ENCODE measurements at regions not wholly inside any gene's neighbourhood (a gene's known extent, or its start where the extent isn't known, plus 50 kb on each side); places are given as distances from the start of the nearest gene placed in this dataset.
"Not testable (repeated sequence)": the region's sequence is repeated elsewhere in the genome, so short reads cannot be mapped to it uniquely, and the experiment has no call there.

DNA sequence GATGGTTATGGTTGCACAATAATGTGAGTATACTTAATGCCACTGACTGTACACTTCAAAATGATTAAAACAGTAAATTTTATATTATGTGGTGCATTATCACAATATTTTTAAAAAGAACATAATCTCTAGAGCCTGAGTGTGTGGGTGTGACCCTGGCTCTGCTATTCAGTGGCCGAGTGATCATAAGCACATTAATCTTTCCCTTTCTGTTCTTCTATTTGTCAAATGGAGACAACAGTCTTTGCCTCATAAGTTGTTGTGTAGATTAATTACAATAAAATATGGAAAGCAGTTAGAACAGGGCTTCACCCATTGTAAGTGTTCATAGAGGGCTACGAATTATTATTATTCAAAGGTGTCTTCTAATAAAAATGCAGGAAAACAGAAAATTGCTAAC is 548.6 kb downstream of the HTR1B start:
- no peaks in the 10 kb centered on the region for H3K4me1 Mint-ChIP-seq
- no peaks in the 10 kb centered on the region for H3K27me3 Mint-ChIP-seq
- H3K27ac Mint-ChIP-seq = no peak overlapping the region
- H3K9me3 Mint-ChIP-seq = no peaks in the 10 kb centered on the region
- H3K36me3 Mint-ChIP-seq = no peaks in the 10 kb centered on the region
- H3K4me3 Mint-ChIP-seq = no peak overlapping the region

DNA sequence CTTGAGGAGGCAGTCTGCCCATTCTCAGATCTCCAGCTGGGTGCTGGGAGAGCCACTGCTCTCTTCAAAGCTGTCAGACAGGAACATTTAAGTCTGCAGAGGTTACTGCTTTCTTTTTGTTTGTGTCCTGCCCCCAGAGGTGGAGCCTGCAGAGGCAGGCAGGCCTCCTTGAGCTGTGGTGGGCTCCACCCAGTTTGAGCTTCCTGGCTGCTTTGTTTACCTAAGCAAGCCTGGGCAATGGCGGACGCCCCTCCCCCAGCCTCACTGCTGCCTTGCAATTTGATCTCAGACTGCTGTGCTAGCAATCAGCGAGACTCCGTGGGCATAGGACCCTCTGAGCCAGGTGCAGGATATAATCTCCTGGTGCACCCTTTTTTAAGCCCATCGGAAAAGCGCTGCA is 557.8 kb downstream of the HTR1B start:
- not testable (repeated sequence) for H3K27ac Mint-ChIP-seq, H3K36me3 Mint-ChIP-seq, H3K9me3 Mint-ChIP-seq, H3K27me3 Mint-ChIP-seq, H3K4me1 Mint-ChIP-seq, H3K4me3 Mint-ChIP-seq

DNA sequence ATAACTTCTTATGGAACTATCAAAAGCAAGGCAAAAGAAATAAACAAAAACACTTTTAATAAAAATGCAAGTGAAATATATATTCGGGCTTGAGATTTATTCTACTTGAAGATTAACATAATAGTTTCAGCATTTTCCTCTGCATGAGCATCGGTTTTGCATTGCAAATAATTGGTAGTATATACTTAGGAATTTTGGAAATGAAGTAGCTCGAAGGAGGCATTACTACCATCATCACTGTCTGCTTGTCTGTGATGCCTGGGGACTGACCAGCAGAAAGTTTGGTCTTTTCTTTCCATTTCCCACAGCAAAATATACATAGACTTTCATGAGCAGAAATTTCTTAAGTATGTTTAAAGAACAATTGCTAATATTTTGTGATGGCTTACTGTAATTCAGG is 570.7 kb downstream of the HTR1B start:
- H3K27me3 Mint-ChIP-seq = no peaks in the 10 kb centered on the region
- peaks cover 6% of the 10 kb centered on the region for H3K9me3 Mint-ChIP-seq
- H3K4me3 Mint-ChIP-seq = no peak overlapping the region
- no peaks in the 10 kb centered on the region for H3K36me3 Mint-ChIP-seq
- H3K27ac Mint-ChIP-seq = no peak overlapping the region
- H3K4me1 Mint-ChIP-seq = no peaks in the 10 kb centered on the region

DNA sequence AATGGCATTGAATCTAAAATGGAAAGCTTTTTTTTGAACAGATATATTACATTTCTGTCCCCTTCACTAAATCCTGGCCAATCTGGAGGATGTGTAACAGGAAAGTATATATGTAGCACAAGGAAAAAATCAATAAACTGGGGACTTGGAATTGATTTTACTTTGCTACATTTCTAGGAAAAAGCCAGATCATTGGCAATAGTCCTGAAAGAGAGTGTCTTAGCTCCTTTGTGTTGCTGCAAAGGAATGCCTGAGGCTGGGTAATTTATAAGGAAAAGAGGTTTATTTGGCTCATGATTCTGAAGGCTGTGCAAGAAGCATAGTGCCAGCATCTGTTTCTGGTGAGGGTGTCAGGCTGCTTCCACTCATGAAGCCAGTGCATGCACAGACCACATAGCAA is 574.9 kb downstream of the HTR1B start:
- H3K9me3 Mint-ChIP-seq = no peaks in the 10 kb centered on the region
- no peak overlapping the region for H3K4me3 Mint-ChIP-seq
- H3K36me3 Mint-ChIP-seq = no peaks in the 10 kb centered on the region
- no peaks in the 10 kb centered on the region for H3K27me3 Mint-ChIP-seq
- no peaks in the 10 kb centered on the region for H3K4me1 Mint-ChIP-seq
- no peak overlapping the region for H3K27ac Mint-ChIP-seq

DNA sequence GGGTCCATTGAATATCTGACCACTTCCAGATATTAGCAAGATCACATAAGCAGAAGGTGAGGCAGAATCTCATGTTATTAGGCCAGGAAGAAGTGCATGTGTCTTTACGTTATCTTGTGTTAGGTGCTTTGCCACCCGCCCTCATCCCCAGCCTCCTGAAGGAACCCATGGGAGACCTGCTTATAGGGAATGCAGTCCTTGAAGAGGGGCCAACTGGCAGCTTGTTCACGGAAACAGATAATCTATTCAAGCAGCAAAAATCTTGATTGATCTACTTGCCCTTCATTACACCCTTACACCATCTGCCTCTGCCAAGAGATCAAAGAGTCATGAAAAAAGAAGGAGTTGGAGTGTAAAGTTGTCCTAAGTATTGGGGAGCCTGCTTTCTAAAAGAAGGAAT is 576.4 kb downstream of the HTR1B start:
- Mint-ChIP-seq H3K4me1 (no peaks in the 10 kb centered on the region), H3K36me3 (no peaks in the 10 kb centered on the region), H3K9me3 (no peaks in the 10 kb centered on the region), H3K27me3 (no peaks in the 10 kb centered on the region), H3K4me3 (no peak overlapping the region), H3K27ac (no peak overlapping the region)

DNA sequence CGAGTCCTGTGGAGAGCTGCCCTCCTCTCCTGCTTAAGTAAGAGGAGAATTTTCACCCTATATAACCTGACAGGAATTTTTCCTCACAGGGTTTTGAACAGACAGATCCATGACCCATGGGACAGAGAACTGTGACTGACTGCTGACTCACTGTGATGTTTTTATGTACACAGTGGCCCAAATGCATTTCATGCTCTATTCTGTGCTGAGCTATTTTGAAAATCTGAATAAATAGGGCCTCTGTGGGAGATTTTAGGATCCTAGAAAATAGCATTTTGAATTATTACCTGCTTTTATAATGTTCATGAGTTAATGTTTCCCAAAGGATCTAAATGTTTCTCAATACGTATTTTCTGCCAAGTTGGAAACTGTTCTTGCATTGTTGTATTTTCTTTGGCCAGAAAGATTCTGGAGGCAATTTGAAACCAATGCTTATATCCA is 577.4 kb downstream of the HTR1B start:
- Mint-ChIP-seq H3K27ac (no peak overlapping the region), H3K9me3 (no peaks in the 10 kb centered on the region), H3K36me3 (no peaks in the 10 kb centered on the region), H3K27me3 (no peaks in the 10 kb centered on the region), H3K4me1 (no peaks in the 10 kb centered on the region), H3K4me3 (no peak overlapping the region)

DNA sequence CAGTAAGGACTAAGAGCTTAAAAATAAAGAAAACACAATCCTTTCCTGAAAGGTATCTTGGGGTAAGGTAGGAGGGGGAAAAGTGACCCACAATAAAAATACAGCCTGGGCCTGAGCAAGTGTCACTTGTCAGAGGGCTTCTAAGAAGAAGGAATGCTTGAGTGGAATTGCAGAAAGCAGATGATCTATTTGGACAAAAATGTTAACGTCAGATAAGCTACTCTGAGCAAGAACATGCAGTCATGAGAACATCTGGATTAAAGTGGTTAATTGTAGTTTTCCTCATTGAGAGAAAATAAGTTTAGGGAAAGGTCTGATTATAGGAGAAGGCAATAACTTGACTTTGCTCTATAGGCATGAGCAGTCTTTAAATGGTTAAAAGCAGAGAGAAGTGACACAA is 581.9 kb downstream of the HTR1B start:
- Mint-ChIP-seq H3K9me3 (no peaks in the 10 kb centered on the region), H3K36me3 (no peaks in the 10 kb centered on the region), H3K27ac (no peak overlapping the region), H3K4me3 (no peak overlapping the region), H3K27me3 (no peaks in the 10 kb centered on the region), H3K4me1 (no peaks in the 10 kb centered on the region)

DNA sequence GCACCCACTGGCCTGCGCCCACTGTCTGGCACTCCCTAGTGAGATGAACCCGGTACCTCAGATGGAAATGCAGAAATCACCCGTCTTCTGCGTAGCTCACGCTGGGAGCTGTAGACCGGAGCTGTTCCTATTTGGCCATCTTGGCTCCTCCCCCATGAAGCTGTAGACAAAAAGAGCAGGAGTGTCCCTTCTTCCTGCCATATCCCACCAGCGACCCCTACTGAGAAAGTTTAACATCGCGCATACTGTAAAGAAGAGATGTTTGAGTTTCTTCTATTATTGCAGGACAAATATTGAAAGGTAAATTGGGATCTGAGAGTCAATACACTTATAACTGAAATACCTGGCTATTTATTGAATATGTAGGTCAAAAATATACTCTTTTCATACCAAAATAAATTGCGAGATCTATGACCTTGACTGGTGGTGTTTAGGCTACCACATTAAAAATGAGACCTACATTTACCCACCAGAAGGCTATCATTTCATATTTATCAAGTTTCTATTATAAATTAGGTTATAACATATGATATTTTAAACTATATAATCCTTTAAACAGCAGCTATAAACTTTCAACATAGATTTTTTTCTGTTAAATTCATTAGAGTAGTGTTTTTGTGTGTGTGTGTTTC is 586.3 kb downstream of the HTR1B start:
- Mint-ChIP-seq H3K4me1 (no peaks in the 10 kb centered on the region), H3K36me3 (no peaks in the 10 kb centered on the region), H3K4me3 (no peak overlapping the region), H3K27me3 (no peaks in the 10 kb centered on the region), H3K27ac (no peak overlapping the region), H3K9me3 (no peaks in the 10 kb centered on the region)

DNA sequence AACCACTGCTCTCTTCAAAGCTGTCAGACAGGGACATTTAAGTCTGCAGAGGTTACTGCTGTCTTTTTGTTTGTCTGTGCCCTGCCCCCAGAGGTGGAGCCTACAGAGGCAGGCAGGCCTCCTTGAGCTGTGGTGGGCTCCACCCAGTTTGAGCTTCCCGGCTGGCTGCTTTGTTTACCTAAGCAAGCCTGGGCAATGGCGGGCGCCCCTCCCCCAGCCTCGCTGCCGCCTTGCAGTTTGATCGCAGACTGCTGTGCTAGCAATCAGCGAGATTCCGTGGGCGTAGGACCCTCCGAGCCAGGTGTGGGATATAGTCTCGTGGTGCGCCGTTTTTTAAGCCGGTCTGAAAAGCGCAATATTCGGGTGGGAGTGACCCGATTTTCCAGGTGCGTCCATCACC is 586.9 kb downstream of the HTR1B start:
- H3K36me3 Mint-ChIP-seq, H3K4me3 Mint-ChIP-seq, H3K27me3 Mint-ChIP-seq, H3K4me1 Mint-ChIP-seq, H3K27ac Mint-ChIP-seq, H3K9me3 Mint-ChIP-seq: not testable (repeated sequence)

DNA sequence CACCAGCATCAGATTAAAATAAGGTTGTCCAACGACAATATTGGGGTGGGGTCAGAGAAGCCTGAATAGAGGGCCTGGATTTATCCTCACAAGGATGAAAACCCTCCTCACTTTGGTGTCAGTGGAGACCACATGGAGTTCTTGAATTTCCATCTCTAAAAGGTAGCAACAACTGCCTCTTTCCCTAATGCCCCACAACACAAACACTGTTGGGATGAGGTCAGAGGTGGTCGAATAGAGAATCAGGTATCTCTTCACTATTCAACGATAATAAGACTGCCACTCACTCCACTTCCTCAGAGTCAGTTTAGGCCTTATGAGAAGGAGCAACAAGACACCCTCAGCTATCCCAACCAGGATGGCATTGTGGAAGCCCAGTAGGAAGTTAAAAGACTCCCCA is 596.1 kb downstream of the HTR1B start:
- Mint-ChIP-seq H3K27ac (no peak overlapping the region), H3K4me3 (no peak overlapping the region), H3K9me3 (peaks cover 18% of the 10 kb centered on the region)

DNA sequence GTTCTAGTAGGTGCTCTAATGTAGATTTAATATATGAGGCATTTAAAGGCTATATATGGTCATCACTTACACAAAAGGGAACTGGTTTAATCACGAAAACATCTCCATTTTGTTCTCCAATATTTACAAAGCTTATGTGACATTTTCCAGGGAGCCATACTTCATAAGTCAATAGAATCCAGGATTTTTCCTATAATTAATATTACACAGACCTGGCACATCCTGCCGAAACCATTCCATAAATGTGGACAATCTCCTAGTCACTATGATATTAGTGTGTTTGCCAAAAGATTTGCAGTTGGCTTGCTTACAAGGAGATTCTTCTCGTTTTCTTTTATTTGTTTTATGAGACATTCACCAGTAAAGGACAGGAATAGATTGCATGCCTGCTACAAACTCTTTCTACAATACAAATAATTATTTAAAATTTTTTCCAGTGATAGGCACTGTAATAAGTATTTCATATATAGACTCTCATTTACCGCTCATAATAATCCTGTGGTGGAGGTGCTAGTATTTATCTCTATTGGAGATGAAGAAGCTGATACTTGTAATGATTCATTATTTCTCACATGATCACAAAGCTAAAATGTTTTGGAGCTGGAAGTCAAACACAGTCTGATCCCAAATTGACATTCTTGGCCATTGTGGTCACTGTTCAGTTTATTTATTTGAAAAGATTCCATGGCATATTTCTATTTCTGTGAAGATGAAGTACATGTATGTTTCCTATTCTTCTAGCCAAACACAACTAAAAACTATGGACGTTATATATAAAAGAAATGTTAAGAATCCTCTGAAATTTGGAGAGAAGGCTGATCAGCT is 597.0 kb downstream of the HTR1B start:
- H3K36me3 Mint-ChIP-seq = no peaks in the 10 kb centered on the region
- H3K4me1 Mint-ChIP-seq = no peaks in the 10 kb centered on the region
- peaks cover 18% of the 10 kb centered on the region for H3K9me3 Mint-ChIP-seq
- no peak overlapping the region for H3K4me3 Mint-ChIP-seq
- no peaks in the 10 kb centered on the region for H3K27me3 Mint-ChIP-seq
- H3K27ac Mint-ChIP-seq = no peak overlapping the region

More for the DNA sequence above, 596.1 kb downstream of the HTR1B start:
- Mint-ChIP-seq H3K4me1 (no peaks in the 10 kb centered on the region), H3K36me3 (no peaks in the 10 kb centered on the region), H3K27me3 (no peaks in the 10 kb centered on the region)

DNA sequence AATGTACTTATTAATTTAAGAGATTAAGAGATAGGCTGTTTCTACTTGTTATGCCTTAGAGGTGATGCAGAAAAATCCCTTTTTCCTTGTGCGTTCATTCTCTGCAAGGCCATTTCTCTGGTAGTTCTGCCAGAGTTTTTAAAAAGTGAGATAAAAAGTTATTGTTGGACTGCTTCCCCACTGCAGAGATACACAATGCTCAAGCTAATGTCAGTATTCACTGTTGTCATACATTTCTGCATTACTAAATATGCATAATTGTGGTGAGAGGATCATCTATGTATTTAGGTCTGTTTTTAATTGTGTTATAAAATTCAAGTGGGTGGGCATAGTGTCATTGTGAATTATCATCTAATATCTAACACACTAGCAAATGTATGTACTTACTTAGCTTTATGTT is 600.4 kb downstream of the HTR1B start:
- Mint-ChIP-seq H3K36me3 (no peaks in the 10 kb centered on the region), H3K9me3 (peaks cover 5% of the 10 kb centered on the region), H3K4me3 (no peak overlapping the region), H3K27ac (no peak overlapping the region), H3K4me1 (no peaks in the 10 kb centered on the region), H3K27me3 (no peaks in the 10 kb centered on the region)

DNA sequence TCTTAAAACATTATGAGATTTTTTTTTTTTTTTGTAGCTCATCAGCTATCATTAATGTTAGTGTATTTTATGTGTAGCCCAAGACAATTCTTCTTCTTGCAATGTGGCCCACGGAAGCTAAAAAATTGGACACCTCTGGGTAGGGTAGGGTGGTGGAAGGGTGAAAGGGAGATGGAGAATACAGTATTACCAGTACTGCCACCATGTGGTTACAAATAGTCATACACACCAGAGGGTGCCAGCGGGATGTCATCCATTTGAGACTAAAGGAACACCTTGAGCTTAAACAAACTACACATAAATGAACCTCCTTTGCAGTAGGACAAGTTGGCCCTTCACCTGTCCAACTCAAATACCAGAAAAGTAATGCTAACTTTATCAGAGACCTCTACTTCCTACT is 601.9 kb downstream of the HTR1B start:
- no peak overlapping the region for H3K4me3 Mint-ChIP-seq
- H3K36me3 Mint-ChIP-seq = no peaks in the 10 kb centered on the region
- H3K9me3 Mint-ChIP-seq = no peaks in the 10 kb centered on the region
- no peaks in the 10 kb centered on the region for H3K27me3 Mint-ChIP-seq
- H3K27ac Mint-ChIP-seq = no peak overlapping the region
- H3K4me1 Mint-ChIP-seq = no peaks in the 10 kb centered on the region

DNA sequence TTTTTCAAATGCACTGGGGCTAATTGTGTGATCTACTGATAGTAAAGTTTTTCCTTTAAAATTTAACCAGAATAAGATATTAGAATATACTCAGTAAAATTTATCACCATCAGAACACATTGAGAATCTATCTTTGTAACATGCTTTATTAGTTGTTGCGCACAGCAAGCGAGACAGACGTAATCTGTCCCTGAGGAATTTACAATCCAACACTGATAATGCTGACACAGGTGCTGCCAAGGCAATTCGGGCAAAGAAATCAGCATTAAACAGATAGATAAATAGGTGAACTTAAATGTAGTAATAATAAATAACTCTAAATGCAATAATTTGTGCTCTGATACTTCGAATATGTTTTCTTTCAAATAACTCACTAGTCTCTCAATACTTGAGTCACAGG is 607.2 kb downstream of the HTR1B start:
- H3K36me3 Mint-ChIP-seq = no peaks in the 10 kb centered on the region
- no peaks in the 10 kb centered on the region for H3K27me3 Mint-ChIP-seq
- H3K4me1 Mint-ChIP-seq = no peaks in the 10 kb centered on the region
- no peaks in the 10 kb centered on the region for H3K9me3 Mint-ChIP-seq
- H3K4me3 Mint-ChIP-seq = no peak overlapping the region
- no peak overlapping the region for H3K27ac Mint-ChIP-seq

DNA sequence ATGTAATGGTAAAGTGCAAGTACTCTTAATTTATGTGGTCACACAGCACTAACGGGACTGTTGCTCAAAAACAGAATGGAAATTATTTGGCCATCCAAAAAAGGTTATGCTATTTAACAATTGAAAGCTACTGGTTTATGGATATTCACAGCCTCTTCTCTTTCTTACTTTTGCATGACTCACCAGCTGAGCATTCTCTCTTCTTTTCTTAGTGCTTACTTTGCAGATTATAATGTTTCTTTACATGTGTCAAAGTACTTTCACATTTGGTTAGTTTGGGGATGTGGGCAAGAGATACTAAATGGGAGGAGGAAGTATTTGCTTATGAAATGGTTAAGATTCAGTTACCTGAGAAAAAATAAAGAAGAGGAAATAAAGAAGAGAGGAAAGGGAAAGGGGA is 610.5 kb downstream of the HTR1B start:
- no peak overlapping the region for H3K4me3 Mint-ChIP-seq
- no peaks in the 10 kb centered on the region for H3K27me3 Mint-ChIP-seq
- H3K36me3 Mint-ChIP-seq = no peaks in the 10 kb centered on the region
- no peaks in the 10 kb centered on the region for H3K4me1 Mint-ChIP-seq
- no peak overlapping the region for H3K27ac Mint-ChIP-seq
- H3K9me3 Mint-ChIP-seq = no peaks in the 10 kb centered on the region

DNA sequence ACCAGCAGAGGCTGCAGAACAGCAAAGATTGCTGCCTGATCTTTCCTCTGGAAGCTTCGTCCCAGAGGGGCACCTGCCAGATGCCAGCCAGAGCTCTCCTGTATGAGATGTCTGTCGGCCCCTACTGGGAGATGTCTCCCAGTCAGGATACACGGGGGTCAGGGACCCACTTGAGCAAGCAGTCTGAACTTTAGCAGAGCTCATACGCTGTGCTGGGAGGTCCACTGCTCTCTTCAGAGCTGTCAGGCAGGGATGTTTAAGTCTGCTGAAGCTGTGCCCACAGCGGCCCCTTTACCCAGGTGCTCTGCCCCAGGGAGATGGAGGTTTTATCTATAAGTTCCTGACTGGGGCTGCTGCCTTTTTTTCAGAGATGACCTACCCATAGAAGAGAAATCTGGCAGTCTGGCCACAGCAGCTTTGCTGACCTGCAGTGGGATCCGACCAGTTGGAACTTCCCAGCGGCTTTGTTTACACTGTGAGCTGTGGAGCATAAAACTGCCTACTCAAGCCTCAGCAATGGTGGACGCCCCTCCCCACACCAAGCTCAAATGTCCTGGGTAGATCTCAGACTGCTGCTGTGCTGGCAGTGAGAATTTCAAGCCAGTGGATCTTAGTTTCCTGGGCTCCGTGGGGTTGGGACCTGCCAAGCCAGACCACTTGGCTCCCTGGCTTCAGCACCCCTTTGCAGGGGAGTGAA is 613.9 kb downstream of the HTR1B start:
- not testable (repeated sequence) for H3K4me1 Mint-ChIP-seq, H3K27me3 Mint-ChIP-seq, H3K9me3 Mint-ChIP-seq, H3K4me3 Mint-ChIP-seq, H3K27ac Mint-ChIP-seq, H3K36me3 Mint-ChIP-seq
